NCI-H2227 (cell line): ENCODE measurements at regions not wholly inside any gene's neighbourhood (a gene's known extent, or its start where the extent isn't known, plus 50 kb on each side); places are given as distances from the start of the nearest gene placed in this dataset.

Experiments
- DNase-seq: peaks from one replicate; lab custom pipeline; 2025; ENCODE audit not compliant: unreplicated experiment; lab: John Stamatoyannopoulos, UW

- DNase-seq: no peak
These were observed 226.0 kb downstream of the MPDZ start for GRCh38 chr9:13053504-13053903.

DNA sequence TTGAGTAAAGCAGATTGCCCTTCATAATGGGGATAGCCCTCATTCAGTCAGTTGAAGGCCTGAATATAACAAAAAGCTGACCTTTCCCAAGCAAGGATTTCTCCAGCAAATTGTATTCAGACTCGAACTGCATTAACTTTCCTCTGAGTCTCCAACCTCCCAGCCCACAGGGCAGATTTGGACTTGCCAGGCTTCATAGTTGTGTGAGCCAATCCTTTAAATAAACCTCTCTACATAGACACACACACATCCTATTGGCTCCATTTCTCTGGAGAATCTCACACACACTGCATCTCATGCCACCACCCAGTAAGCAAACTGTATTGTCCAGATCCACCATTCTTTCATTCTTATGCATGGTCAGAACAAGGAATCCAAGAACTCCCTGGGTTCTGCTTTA is 225.1 kb downstream of the MPDZ start:
- no peak for DNase-seq
